Liver (tissue), 7 donors: ENCODE measurements at regions not wholly inside any gene's neighbourhood (a gene's known extent, or its start where the extent isn't known, plus 50 kb on each side); places are given as distances from the start of the nearest gene placed in this dataset.

Source experiments
- DNase-seq: peaks from one replicate; pipeline ENCODE4 v3.0.0-alpha.2; 2017; ENCODE audit warnings: low spot score
- H3K27ac ChIP-seq, 2 donors: one replicate each; pipeline ENCODE4 v1.7.0; 2013; ENCODE audit warnings: inconsistent platforms in 2 of 2, low read length in 2 of 2, control low read depth in 1 of 2, low read depth in 1 of 2, mild to moderate bottlenecking in 1 of 2
- H3K27me3 ChIP-seq, 4 donors: one replicate each; pipeline versions ENCODE4 v1.6.1 to v1.7.0; 2013; ENCODE audit warnings: low read length in 3 of 4, inconsistent platforms in 1 of 4, mild to moderate bottlenecking in 1 of 4, moderate library complexity in 1 of 4; ENCODE audit not compliant: control insufficient read depth in 4 of 4, insufficient read depth in 4 of 4
- H3K36me3 ChIP-seq, 4 donors: one replicate each; pipeline versions ENCODE4 v1.6.1 to v1.7.0; 2013; ENCODE audit warnings: low read length in 3 of 4, mild to moderate bottlenecking in 3 of 4, low read depth in 1 of 4, moderate library complexity in 1 of 4; ENCODE audit not compliant: control insufficient read depth in 4 of 4, insufficient read depth in 3 of 4
- H3K4me1 ChIP-seq, 4 donors: one replicate each; pipeline versions ENCODE4 v1.6.1 to v1.7.0; 2013; ENCODE audit warnings: low read length in 3 of 4, mild to moderate bottlenecking in 3 of 4, moderate library complexity in 1 of 4; ENCODE audit not compliant: control insufficient read depth in 4 of 4, insufficient read depth in 4 of 4
- H3K4me3 ChIP-seq, 3 donors: one replicate each; pipeline versions ENCODE4 v1.6.1 to v1.7.0; 2013; ENCODE audit warnings: low read length in 3 of 3, control low read depth in 1 of 3, low read depth in 1 of 3, mild to moderate bottlenecking in 1 of 3
- H3K9ac ChIP-seq, 2 donors: one replicate each; pipeline ENCODE4 v1.7.0; 2013; ENCODE audit warnings: low read length in 2 of 2, mild to moderate bottlenecking in 2 of 2, moderate library complexity in 2 of 2, control low read depth in 1 of 2, low read depth in 1 of 2
- H3K9me3 ChIP-seq, 4 donors: one replicate each; pipeline versions ENCODE4 v1.6.1 to v1.7.0; 2013; ENCODE audit warnings: low read length in 3 of 4; ENCODE audit not compliant: control insufficient read depth in 4 of 4
- FOXA1 ChIP-seq: IDR thresholded peaks from 2 replicates; pipeline ENCODE4 v1.6.1; 2016; ENCODE audit warnings: antibody characterized with exemption
- GABPA ChIP-seq, 2 donors: IDR thresholded peaks in 1 of 2; conservative IDR thresholded peaks in 1 of 2; 2 replicates each; pipeline ENCODE4 v1.6.1; 2016; ENCODE audit warnings: antibody characterized with exemption in 2 of 2, mild to moderate bottlenecking in 1 of 2, moderate library complexity in 1 of 2
- JUND ChIP-seq, 2 donors: IDR thresholded peaks; 2 replicates each; pipeline ENCODE4 v1.6.1; 2016; ENCODE audit warnings: antibody characterized with exemption in 2 of 2
- MAX ChIP-seq: IDR thresholded peaks from 2 replicates; pipeline ENCODE4 v1.6.1; 2016; ENCODE audit warnings: antibody characterized with exemption
- NR2F2 ChIP-seq: IDR thresholded peaks from 2 replicates; pipeline ENCODE4 v1.6.1; 2016; ENCODE audit warnings: antibody characterized with exemption
- RAD21 ChIP-seq, 2 donors: IDR thresholded peaks; 2 replicates each; pipeline ENCODE4 v1.6.1; 2016; ENCODE audit warnings: antibody characterized with exemption in 2 of 2, mild to moderate bottlenecking in 2 of 2
- REST ChIP-seq: IDR thresholded peaks from 2 replicates; pipeline ENCODE4 v1.6.1; 2016; ENCODE audit warnings: antibody characterized with exemption, mild to moderate bottlenecking
- RXRA ChIP-seq, 2 donors: IDR thresholded peaks; 2 replicates each; pipeline ENCODE4 v1.6.1; 2017 to 2018; ENCODE audit warnings: antibody characterized with exemption in 2 of 2, mild to moderate bottlenecking in 1 of 2
- SP1 ChIP-seq: IDR thresholded peaks from 2 replicates; pipeline ENCODE4 v1.6.1; 2018; ENCODE audit warnings: antibody characterized with exemption, mild to moderate bottlenecking
- TAF1 ChIP-seq: conservative IDR thresholded peaks from 2 replicates; pipeline ENCODE4 v1.6.1; 2016; ENCODE audit warnings: antibody characterized with exemption, mild to moderate bottlenecking
- YY1 ChIP-seq: IDR thresholded peaks from 2 replicates; pipeline ENCODE4 v1.6.1; 2016; ENCODE audit warnings: antibody characterized with exemption, mild to moderate bottlenecking
- ZBTB33 ChIP-seq: IDR thresholded peaks from 2 replicates; pipeline ENCODE4 v1.6.1; 2016; ENCODE audit warnings: antibody characterized with exemption
- WGBS: extraction: QIAGEN DNeasy Blood & Tissue Kit; methylation state at CpG from one replicate; pipeline ENCODE4 v1.1.7; 2013; 5-methylcytosine and 5-hydroxymethylcytosine counted together
- donor health status: healthy.
- donor health status: healthy.
- donor health status: healthy.
- donor health status: healthy.

- Histone ChIP-seq H3K9ac (no peak overlapping the region), H3K4me1 (no peaks in the 10 kb centered on the region), H3K4me3 (no peak overlapping the region), H3K27ac (no peak overlapping the region), H3K27me3 (no peaks in the 10 kb centered on the region), H3K36me3 (no peaks in the 10 kb centered on the region), H3K9me3 (no peaks in the 10 kb centered on the region)
- 89% methylated on average over 16 of the region's 16 CpGs for WGBS
- TF ChIP-seq NR2F2 (no peak), RAD21 (IDR thresholded peaks at IDR 0.05) (no peak), GABPA (IDR thresholded peaks at IDR 0.05 in 1 of 2, conservative IDR thresholded peaks at IDR 0.05 in 1 of 2) (no peak), ZBTB33 (no peak), JUND (IDR thresholded peaks at IDR 0.05) (no peak), RXRA (IDR thresholded peaks at IDR 0.05) (no peak), SP1 (no peak), TAF1 (no peak), MAX (no peak), YY1 (no peak), FOXA1 (no peak)
- DNase-seq, result no peak
Observed at GRCh38 chrX:1012678-1013300, 199.7 kb downstream of the CRLF2 start.

GRCh38 chrX:1011691-1012283 is 200.7 kb downstream of the CRLF2 start:
- TF ChIP-seq MAX (no peak), YY1 (no peak), REST (no peak), RXRA (IDR thresholded peaks at IDR 0.05) (no peak), FOXA1 (no peak), JUND (IDR thresholded peaks at IDR 0.05) (no peak)
- Histone ChIP-seq H3K9ac (no peak overlapping the region), H3K27me3 (no peaks in the 10 kb centered on the region), H3K4me3 (no peak overlapping the region), H3K36me3 (no peaks in the 10 kb centered on the region), H3K27ac (no peak overlapping the region), H3K4me1 (no peaks in the 10 kb centered on the region), H3K9me3 (no peaks in the 10 kb centered on the region)
- 90% methylated on average over 12 of the region's 12 CpGs for WGBS
- DNase-seq, result no peak
